ENCODE measurements at regions not wholly inside any gene's neighbourhood (a gene's known extent, or its start where the extent isn't known, plus 50 kb on each side); places are given as distances from the start of the nearest gene placed in this dataset.

DNA sequence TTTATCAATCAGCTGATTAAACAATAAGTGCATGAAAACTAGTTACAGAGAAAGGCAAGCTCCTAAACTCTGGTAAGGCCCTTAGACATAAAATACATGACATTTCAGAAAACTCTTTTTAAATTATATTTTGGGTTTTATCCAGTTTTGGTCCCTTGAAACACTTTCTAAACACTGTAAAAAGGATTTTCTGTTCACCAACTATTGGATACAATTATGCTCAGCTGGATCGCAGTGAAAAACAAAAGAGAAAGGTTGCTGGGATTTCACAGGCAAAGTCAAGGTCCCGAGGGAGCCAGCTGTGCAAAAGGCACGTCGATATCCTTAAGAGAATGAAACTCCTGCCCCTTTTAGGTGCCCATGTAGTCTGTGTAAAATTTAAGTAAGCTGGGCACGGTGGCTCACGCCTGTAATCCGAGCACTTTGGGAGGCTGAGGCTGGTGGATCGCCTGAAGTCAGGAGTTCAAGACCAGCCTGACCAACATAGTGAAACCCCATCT, 1018.4 kb upstream of the INTU start:
- no peak for DNase-seq (ENCODE audit: low spot score in 2 of 2)
- no peak overlapping the region for H3K4me3 ChIP-seq (ENCODE audit: low read depth, poor library complexity, severe bottlenecking)
- TF ChIP-seq, protein P1, sequence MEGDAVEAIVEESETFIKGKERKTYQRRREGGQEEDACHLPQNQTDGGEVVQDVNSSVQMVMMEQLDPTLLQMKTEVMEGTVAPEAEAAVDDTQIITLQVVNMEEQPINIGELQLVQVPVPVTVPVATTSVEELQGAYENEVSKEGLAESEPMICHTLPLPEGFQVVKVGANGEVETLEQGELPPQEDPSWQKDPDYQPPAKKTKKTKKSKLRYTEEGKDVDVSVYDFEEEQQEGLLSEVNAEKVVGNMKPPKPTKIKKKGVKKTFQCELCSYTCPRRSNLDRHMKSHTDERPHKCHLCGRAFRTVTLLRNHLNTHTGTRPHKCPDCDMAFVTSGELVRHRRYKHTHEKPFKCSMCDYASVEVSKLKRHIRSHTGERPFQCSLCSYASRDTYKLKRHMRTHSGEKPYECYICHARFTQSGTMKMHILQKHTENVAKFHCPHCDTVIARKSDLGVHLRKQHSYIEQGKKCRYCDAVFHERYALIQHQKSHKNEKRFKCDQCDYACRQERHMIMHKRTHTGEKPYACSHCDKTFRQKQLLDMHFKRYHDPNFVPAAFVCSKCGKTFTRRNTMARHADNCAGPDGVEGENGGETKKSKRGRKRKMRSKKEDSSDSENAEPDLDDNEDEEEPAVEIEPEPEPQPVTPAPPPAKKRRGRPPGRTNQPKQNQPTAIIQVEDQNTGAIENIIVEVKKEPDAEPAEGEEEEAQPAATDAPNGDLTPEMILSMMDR (IDR thresholded peaks at IDR 0.05): no peak
- no peak for TF ChIP-seq POLR2A (IDR thresholded peaks at IDR 0.05)
- WGBS, 2 donors: 81% methylated on average over 8 of the region's 8 CpGs
- intact Hi-C loops (cut with DNase I; ENCODE audit: low total_unique reads): no loop called here

DNA sequence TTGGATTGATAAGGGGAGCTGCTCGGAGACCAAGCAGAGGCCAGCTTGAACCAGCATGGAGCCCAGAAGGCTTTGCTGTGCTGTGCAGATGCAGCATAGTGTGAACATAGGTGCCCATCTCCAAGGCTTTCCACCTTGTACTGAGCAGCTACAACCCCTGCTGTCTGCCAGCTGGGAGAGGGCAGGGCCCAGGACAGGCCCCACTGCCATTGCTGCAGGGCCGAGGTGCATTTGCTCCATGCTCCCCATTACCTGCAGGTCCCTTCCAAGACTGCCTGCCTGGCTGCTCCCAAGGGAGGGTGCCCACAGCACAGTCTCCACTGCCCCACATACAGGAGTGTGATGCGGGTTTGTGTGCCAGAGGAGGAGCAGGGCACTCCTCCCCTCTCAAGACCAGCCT, 1016.0 kb upstream of the INTU start:
- no peak overlapping the region for H3K4me3 ChIP-seq (ENCODE audit: low read depth, poor library complexity, severe bottlenecking)
- TF ChIP-seq, protein P1 (IDR thresholded peaks at IDR 0.05): no peak
- TF ChIP-seq POLR2A (IDR thresholded peaks at IDR 0.05): no peak
- no peak for DNase-seq (ENCODE audit: low spot score in 2 of 2)
- intact Hi-C loops (cut with DNase I; ENCODE audit: low total_unique reads): no loop called here
- WGBS, 2 donors: 91 to 100% methylated on average over 2 to 3 of the region's 3 CpGs

DNA sequence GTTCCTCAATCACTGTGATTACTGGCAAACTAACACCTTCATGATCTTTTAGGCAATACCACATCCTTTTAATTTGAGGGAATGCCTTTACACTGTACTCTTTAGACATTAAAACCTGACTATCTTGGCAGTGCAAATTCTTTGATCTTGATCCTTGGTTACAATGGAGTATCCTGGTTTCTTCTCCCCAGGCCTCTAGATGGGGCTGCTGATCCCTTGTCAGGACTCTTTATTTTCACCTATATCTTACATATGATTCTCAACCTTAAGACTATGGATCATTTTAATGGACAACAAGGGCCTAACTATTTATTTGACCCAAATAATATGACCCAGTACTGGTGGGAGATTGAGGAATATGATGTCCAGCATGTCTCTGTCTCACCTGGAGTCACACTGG, 1005.5 kb upstream of the INTU start:
- no peak for DNase-seq (ENCODE audit: low spot score in 2 of 2)
- no peak overlapping the region for H3K4me3 ChIP-seq (ENCODE audit: low read depth, poor library complexity, severe bottlenecking)
- TF ChIP-seq, protein P1 (IDR thresholded peaks at IDR 0.05): no peak
- TF ChIP-seq POLR2A (IDR thresholded peaks at IDR 0.05): no peak
- intact Hi-C loops (cut with DNase I; ENCODE audit: low total_unique reads): no loop called here

DNA sequence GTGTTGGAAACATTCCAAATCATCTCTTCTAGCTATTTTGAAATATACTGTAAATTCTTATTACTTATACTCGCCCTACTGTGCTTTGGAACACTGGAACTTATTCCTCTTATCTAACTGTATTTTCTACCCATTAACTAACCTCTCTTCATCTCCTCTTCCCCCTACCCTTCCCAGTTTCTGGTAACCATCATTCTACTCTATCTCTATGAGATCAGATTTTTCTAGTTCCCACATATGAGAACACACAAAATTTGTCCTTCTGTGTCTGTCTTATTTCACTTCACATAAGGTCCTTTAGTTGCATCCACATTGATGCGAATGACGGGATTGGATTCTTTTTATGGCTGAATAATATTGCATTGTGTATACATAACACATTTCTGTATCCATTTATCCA, 1003.8 kb upstream of the INTU start:
- no peak for DNase-seq (ENCODE audit: low spot score in 2 of 2)
- TF ChIP-seq, protein P1 (IDR thresholded peaks at IDR 0.05): no peak
- no peak for TF ChIP-seq POLR2A (IDR thresholded peaks at IDR 0.05)
- intact Hi-C loops (cut with DNase I; ENCODE audit: low total_unique reads): no loop called here
- H3K4me3 ChIP-seq (ENCODE audit: low read depth, poor library complexity, severe bottlenecking): no peak overlapping the region
- WGBS, 2 donors: 88 to 90% methylated on average over 3 of the region's 3 CpGs

DNA sequence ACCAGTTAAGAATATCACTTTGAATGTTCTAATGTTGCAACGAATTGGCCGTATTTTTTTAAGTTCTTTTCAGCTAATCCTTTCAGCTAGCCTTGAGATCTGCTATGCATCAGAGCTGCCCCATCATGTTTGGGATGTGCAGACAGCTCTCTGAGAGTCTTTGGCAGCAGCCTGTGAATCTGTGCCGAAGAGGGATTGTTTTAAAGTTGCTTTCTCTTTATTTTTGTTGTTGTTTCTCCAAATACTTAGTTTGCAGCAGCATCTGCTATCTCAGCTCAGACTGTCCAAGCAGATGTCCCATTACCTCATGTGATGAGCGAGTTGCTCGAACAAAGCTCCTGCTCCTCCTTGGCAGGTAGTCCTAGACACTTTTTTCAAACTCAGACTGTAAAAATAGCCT, 1002.5 kb upstream of the INTU start:
- TF ChIP-seq POLR2A (IDR thresholded peaks at IDR 0.05): no peak
- intact Hi-C loops (cut with DNase I; ENCODE audit: low total_unique reads): no loop called here
- 17 to 27% methylated on average over 5 of the region's 5 CpGs for WGBS, 2 donors
- no peak for DNase-seq (ENCODE audit: low spot score in 2 of 2)
- no peak overlapping the region for H3K4me3 ChIP-seq (ENCODE audit: low read depth, poor library complexity, severe bottlenecking)

DNA sequence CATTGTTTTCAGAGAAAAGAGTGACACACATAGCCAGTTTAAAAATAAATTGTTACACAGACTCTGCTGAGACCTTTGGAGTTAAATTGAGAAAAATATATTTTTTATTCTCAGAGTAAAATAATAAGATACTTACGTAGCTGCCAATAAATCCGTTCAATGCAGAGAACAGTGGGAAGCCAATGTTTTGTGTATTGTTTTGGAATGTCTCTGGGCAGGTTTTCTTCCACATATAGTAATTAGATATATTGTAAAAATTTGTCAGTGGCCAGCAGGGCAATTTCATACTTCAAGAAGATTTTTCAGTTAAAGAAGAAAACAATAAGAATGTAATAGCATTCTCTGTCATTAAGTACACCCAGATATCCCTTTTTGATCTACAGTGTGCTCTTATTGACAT, 999.5 kb upstream of the INTU start:
- TF ChIP-seq POLR2A (IDR thresholded peaks at IDR 0.05): no peak
- TF ChIP-seq, protein P1 (IDR thresholded peaks at IDR 0.05): no peak
- H3K4me3 ChIP-seq (ENCODE audit: low read depth, poor library complexity, severe bottlenecking): no peak overlapping the region
- intact Hi-C loops (cut with DNase I; ENCODE audit: low total_unique reads): no loop called here
- 82 to 87% methylated on average over 2 of the region's 2 CpGs for WGBS, 2 donors
- no peak for DNase-seq (ENCODE audit: low spot score in 2 of 2)

Measured in lower leg skin (tissue), 4 donors.